Prostate gland (tissue), 2 donors: ENCODE measurements at regions not wholly inside any gene's neighbourhood (a gene's known extent, or its start where the extent isn't known, plus 50 kb on each side); places are given as distances from the start of the nearest gene placed in this dataset.

ENCODE experiments used
- DNase-seq: peaks from one replicate; pipeline ENCODE4 v3.0.0-alpha.2; 2019; ENCODE audit warnings: low spot score
- H3K27ac ChIP-seq, 2 donors: fragments of 200-600 bp; sonication (generic); 2 replicates each; pipeline ENCODE4 v1.5.1; 2017 to 2019
- H3K27me3 ChIP-seq: fragments of 200-600 bp; sonication (generic); replicated peaks from 2 replicates; pipeline ENCODE4 v1.5.1; 2019; ENCODE audit not compliant: insufficient read depth
- H3K36me3 ChIP-seq, 2 donors: fragments of 200-600 bp; sonication (generic); 1 replicate in 1 of 2; 2 replicates in 1 of 2; pipeline versions ENCODE4 v1.5.1 to v1.8.1; 2017 to 2019
- H3K4me1 ChIP-seq: fragments of 200-600 bp; sonication (generic); replicated peaks from 2 replicates; pipeline ENCODE4 v1.5.1; 2019
- H3K4me3 ChIP-seq, 2 donors: fragments of 200-600 bp; sonication (generic); 2 replicates each; pipeline ENCODE4 v1.5.1; 2017 to 2019
- H3K9me3 ChIP-seq: fragments of 200-600 bp; sonication (generic); 2 replicates; pipeline ENCODE4 v1.5.1; 2017
- CTCF ChIP-seq, 4 experiments: fragments of 200-600 bp in 2 of 4; fragments of 450-650 bp in 2 of 4; sonication (generic) in 2 of 4; IDR thresholded peaks; 1 replicate in 3 of 4; 2 replicates in 1 of 4; pipeline ENCODE4 v1.5.1; 2016 to 2019; ENCODE audit warnings: antibody characterized with exemption in 4 of 4, mild to moderate bottlenecking in 2 of 4, moderate library complexity in 2 of 4
- POLR2A ChIP-seq: fragments of 450-650 bp; IDR thresholded peaks from one replicate; pipeline ENCODE4 v1.6.1; 2016; ENCODE audit warnings: antibody characterized with exemption, mild to moderate bottlenecking
- POLR2AphosphoS5 ChIP-seq: sonication (generic); formaldehyde crosslinking; IDR thresholded peaks from one replicate; pipeline ENCODE4 v1.6.1; 2017; ENCODE audit warnings: antibody characterized with exemption
- WGBS: methylation state at CpG from one replicate; pipeline ENCODE4 v1.1.5; 2018; 5-methylcytosine and 5-hydroxymethylcytosine counted together
- intact Hi-C: fragments of 100-400 bp; cut with DNase I; formaldehyde crosslinking; loops from one replicate; pipeline ENCODE4 v1.14.2; 2022

GRCh38 chr7:106518967-106519366, 142.0 kb downstream of the CCDC71L start:
- TF ChIP-seq POLR2AphosphoS5 = no peak
- TF ChIP-seq POLR2A = no peak
- no peak for TF ChIP-seq CTCF (IDR thresholded peaks at IDR 0.05)

GRCh38 chr7:106518239-106518638, 142.7 kb downstream of the CCDC71L start:
- no peaks in the 10 kb centered on the region for H3K4me1 ChIP-seq
- no peak for DNase-seq
- H3K9me3 ChIP-seq = no peaks in the 10 kb centered on the region
- no peaks in the 10 kb centered on the region for H3K36me3 ChIP-seq
- no peaks in the 10 kb centered on the region for H3K27me3 ChIP-seq
- TF ChIP-seq POLR2AphosphoS5 (no peak), CTCF (IDR thresholded peaks at IDR 0.05) (no peak), POLR2A (no peak)
- H3K27ac ChIP-seq = no peak overlapping the region
- H3K4me3 ChIP-seq = no peak overlapping the region
- intact Hi-C loops = no loop called here

More at GRCh38 chr7:106518967-106519366, 142.0 kb downstream of the CCDC71L start:
- Histone ChIP-seq H3K9me3 (no peaks in the 10 kb centered on the region), H3K36me3 (no peaks in the 10 kb centered on the region), H3K4me1 (no peaks in the 10 kb centered on the region), H3K27me3 (no peaks in the 10 kb centered on the region), H3K4me3 (no peak overlapping the region), H3K27ac (no peak overlapping the region)
- no peak for DNase-seq
- WGBS = 59% methylated on average over 6 of the region's 6 CpGs
- intact Hi-C loops = no loop called here

- no peak overlapping the region for H3K4me3 ChIP-seq
- H3K9me3 ChIP-seq = no peaks in the 10 kb centered on the region
- H3K4me1 ChIP-seq = no peaks in the 10 kb centered on the region
- intact Hi-C loops = no loop called here
- whole genome bisulfite sequencing = 73% methylated on average over 4 of the region's 4 CpGs
- DNase-seq = no peak
- no peaks in the 10 kb centered on the region for H3K36me3 ChIP-seq
- H3K27me3 ChIP-seq = no peaks in the 10 kb centered on the region
- TF ChIP-seq POLR2A (no peak), POLR2AphosphoS5 (no peak), CTCF (IDR thresholded peaks at IDR 0.05) (no peak)
- no peak overlapping the region for H3K27ac ChIP-seq
Observed at GRCh38 chr7:106517508-106517907, 143.4 kb downstream of the CCDC71L start.

- no peaks in the 10 kb centered on the region for H3K9me3 ChIP-seq
- TF ChIP-seq CTCF (IDR thresholded peaks at IDR 0.05) (no peak), POLR2A (no peak), POLR2AphosphoS5 (no peak)
- intact Hi-C loops = no loop called here
- 60% methylated on average over 3 of the region's 3 CpGs for WGBS
- no peak overlapping the region for H3K4me3 ChIP-seq
- no peaks in the 10 kb centered on the region for H3K27me3 ChIP-seq
- DNase-seq = no peak
- no peaks in the 10 kb centered on the region for H3K36me3 ChIP-seq
- H3K4me1 ChIP-seq = no peaks in the 10 kb centered on the region
- no peak overlapping the region for H3K27ac ChIP-seq
Observed at GRCh38 chr7:106515321-106515720, 145.6 kb downstream of the CCDC71L start.

GRCh38 chr7:106514881-106515280, 146.1 kb downstream of the CCDC71L start:
- no peaks in the 10 kb centered on the region for H3K4me1 ChIP-seq
- intact Hi-C loops = no loop called here
- H3K27me3 ChIP-seq = no peaks in the 10 kb centered on the region
- H3K27ac ChIP-seq = no peak overlapping the region
- no peaks in the 10 kb centered on the region for H3K9me3 ChIP-seq
- WGBS = 62% methylated on average over 3 of the region's 3 CpGs
- no peaks in the 10 kb centered on the region for H3K36me3 ChIP-seq
- TF ChIP-seq POLR2A = no peak
- TF ChIP-seq POLR2AphosphoS5 = no peak
- TF ChIP-seq CTCF (IDR thresholded peaks at IDR 0.05) = no peak
- H3K4me3 ChIP-seq = no peak overlapping the region
- DNase-seq = no peak
